ENCODE measurements at regions not wholly inside any gene's neighbourhood (a gene's known extent, or its start where the extent isn't known, plus 50 kb on each side); places are given as distances from the start of the nearest gene placed in this dataset.
A peak's percentile ranks its signal among the peaks of the same experiment; 100 is the strongest.

- ChIA-PET POLR2A (no interaction called here), CTCF (interaction anchor here (1.1 to 3.0 kb wide), 3 partner anchors 10 to 454 kb away, joined by 3 to 11 read pairs (median 5); no protein-coding TSS in a partner anchor)
- peaks cover 62% of the 10 kb centered on the region for H3K4me1 Mint-ChIP-seq
- H3K9me3 Mint-ChIP-seq, result peaks cover 5% of the 10 kb centered on the region
- no peaks in the 10 kb centered on the region for H3K36me3 Mint-ChIP-seq
- H3K27ac Mint-ChIP-seq, result peak overlapping the region; percentile 89
- TF ChIP-seq, protein P1, sequence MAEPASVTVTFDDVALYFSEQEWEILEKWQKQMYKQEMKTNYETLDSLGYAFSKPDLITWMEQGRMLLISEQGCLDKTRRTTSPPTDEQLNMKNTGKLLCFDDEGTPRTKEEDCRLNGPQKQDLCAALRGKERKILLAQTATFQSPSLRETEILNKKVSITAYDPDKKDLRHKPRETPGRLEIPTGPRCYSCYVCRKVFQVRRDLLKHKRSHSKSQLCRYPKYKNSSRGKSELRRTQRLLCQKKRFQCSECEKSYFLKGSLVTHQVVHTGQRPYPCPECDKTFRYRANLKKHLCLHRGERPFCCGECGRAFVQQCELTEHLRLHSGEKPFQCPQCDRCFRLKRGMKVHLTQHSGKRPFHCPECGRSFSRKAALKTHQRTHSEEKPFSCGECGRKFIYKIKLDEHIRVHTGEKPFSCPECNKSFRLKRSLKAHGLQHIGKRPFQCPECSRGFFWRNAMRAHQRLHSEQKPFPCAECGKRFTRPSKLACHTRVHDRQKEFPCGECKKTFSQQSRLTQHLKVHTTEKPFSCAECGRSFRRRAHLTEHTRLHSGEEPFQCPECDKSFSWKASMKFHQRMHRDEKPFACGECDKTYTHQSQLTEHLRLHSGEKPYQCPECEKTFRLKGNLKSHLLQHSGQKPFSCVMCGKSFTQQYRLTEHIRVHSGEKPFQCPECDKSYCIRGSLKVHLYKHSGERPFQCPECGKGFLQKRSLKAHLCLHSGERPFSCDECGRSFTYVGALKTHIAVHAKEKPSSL (CRISPR knock-in tag; conservative IDR thresholded peaks at IDR 0.05), result no peak
- TF ChIP-seq, protein P2, sequence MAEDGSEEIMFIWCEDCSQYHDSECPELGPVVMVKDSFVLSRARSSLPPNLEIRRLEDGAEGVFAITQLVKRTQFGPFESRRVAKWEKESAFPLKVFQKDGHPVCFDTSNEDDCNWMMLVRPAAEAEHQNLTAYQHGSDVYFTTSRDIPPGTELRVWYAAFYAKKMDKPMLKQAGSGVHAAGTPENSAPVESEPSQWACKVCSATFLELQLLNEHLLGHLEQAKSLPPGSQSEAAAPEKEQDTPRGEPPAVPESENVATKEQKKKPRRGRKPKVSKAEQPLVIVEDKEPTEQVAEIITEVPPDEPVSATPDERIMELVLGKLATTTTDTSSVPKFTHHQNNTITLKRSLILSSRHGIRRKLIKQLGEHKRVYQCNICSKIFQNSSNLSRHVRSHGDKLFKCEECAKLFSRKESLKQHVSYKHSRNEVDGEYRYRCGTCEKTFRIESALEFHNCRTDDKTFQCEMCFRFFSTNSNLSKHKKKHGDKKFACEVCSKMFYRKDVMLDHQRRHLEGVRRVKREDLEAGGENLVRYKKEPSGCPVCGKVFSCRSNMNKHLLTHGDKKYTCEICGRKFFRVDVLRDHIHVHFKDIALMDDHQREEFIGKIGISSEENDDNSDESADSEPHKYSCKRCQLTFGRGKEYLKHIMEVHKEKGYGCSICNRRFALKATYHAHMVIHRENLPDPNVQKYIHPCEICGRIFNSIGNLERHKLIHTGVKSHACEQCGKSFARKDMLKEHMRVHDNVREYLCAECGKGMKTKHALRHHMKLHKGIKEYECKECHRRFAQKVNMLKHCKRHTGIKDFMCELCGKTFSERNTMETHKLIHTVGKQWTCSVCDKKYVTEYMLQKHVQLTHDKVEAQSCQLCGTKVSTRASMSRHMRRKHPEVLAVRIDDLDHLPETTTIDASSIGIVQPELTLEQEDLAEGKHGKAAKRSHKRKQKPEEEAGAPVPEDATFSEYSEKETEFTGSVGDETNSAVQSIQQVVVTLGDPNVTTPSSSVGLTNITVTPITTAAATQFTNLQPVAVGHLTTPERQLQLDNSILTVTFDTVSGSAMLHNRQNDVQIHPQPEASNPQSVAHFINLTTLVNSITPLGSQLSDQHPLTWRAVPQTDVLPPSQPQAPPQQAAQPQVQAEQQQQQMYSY (CRISPR knock-in tag; IDR thresholded peaks at IDR 0.05), result no peak
- TF ChIP-seq TEAD4 (CRISPR knock-in tag; IDR thresholded peaks at IDR 0.05) (no peak), GRHL2 (CRISPR knock-in tag; IDR thresholded peaks at IDR 0.05; ENCODE audit: insufficient replicate concordance, severe bottlenecking) (no peak), NFYB (CRISPR knock-in tag; conservative IDR thresholded peaks at IDR 0.05; ENCODE audit: low read depth) (no peak), ZNF423 (CRISPR knock-in tag; IDR thresholded peaks at IDR 0.05) (no peak), ATF1 (CRISPR knock-in tag; IDR thresholded peaks at IDR 0.05) (no peak), RORB (CRISPR knock-in tag; IDR thresholded peaks at IDR 0.05) (no peak), ARID4B (CRISPR knock-in tag; IDR thresholded peaks at IDR 0.05; ENCODE audit: borderline replicate concordance) (no peak), FOXJ3 (CRISPR knock-in tag; IDR thresholded peaks at IDR 0.05; ENCODE audit: borderline replicate concordance) (no peak), FOXP1 (CRISPR knock-in tag; IDR thresholded peaks at IDR 0.05; ENCODE audit: borderline replicate concordance) (no peak), NFE2L1 (CRISPR knock-in tag; IDR thresholded peaks at IDR 0.05) (no peak), ZBTB21 (CRISPR knock-in tag; IDR thresholded peaks at IDR 0.05; ENCODE audit: borderline replicate concordance) (no peak), GTF2I (CRISPR knock-in tag; conservative IDR thresholded peaks at IDR 0.05) (no peak), CBFB (CRISPR knock-in tag; IDR thresholded peaks at IDR 0.05; ENCODE audit: low read depth) (no peak), MXD4 (CRISPR knock-in tag; IDR thresholded peaks at IDR 0.05; ENCODE audit: borderline replicate concordance) (no peak)
- TF ChIP-seq, protein P3, sequence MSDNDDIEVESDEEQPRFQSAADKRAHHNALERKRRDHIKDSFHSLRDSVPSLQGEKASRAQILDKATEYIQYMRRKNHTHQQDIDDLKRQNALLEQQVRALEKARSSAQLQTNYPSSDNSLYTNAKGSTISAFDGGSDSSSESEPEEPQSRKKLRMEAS (CRISPR knock-in tag; IDR thresholded peaks at IDR 0.05), result no peak
- TF ChIP-seq, protein P4, sequence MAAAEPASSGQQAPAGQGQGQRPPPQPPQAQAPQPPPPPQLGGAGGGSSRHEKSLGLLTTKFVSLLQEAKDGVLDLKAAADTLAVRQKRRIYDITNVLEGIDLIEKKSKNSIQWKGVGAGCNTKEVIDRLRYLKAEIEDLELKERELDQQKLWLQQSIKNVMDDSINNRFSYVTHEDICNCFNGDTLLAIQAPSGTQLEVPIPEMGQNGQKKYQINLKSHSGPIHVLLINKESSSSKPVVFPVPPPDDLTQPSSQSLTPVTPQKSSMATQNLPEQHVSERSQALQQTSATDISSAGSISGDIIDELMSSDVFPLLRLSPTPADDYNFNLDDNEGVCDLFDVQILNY (CRISPR knock-in tag; IDR thresholded peaks at IDR 0.05), result no peak
- no peaks in the 10 kb centered on the region for H3K27me3 Mint-ChIP-seq (ENCODE audit: low read depth)
- no peak for ATAC-seq
- no peak overlapping the region for H3K4me3 Mint-ChIP-seq
- DNase-seq (ENCODE audit: low spot score), result no peak
These were observed 67.8 kb upstream of the FICD start for GRCh38 chr12:108447168-108447832.
